ENCODE measurements at regions not wholly inside any gene's neighbourhood (a gene's known extent, or its start where the extent isn't known, plus 50 kb on each side); places are given as distances from the start of the nearest gene placed in this dataset.

DNA sequence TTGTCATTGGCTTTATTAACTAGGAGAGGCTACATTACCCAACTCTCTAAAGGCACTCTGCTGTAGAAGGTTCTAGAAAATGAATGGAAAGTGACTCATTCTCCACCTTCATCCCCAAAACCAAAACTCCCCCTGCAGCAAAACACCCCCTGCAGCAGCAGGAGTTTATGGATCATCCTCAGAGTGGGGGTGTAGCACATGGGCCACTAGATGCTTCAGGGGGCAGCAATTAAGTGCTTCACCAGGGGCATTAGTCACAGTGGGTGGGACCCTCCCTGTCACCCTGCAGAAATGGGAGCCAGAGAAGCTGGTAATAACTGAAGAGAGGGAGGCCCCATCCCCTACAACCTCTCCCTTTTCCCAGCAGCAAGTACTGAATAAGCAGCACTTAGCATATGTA is 64.5 kb upstream of the MED4 start:
- peak; percentile 31 for DNase-seq (ENCODE audit: low spot score)
- CTCF ChIA-PET: no interaction called here
- POLR2A ChIA-PET (ENCODE audit: low non-redundant PET): no interaction called here
- TF ChIP-seq, protein P1, sequence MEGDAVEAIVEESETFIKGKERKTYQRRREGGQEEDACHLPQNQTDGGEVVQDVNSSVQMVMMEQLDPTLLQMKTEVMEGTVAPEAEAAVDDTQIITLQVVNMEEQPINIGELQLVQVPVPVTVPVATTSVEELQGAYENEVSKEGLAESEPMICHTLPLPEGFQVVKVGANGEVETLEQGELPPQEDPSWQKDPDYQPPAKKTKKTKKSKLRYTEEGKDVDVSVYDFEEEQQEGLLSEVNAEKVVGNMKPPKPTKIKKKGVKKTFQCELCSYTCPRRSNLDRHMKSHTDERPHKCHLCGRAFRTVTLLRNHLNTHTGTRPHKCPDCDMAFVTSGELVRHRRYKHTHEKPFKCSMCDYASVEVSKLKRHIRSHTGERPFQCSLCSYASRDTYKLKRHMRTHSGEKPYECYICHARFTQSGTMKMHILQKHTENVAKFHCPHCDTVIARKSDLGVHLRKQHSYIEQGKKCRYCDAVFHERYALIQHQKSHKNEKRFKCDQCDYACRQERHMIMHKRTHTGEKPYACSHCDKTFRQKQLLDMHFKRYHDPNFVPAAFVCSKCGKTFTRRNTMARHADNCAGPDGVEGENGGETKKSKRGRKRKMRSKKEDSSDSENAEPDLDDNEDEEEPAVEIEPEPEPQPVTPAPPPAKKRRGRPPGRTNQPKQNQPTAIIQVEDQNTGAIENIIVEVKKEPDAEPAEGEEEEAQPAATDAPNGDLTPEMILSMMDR (conservative IDR thresholded peaks at IDR 0.05; ENCODE audit: low read depth): no peak
- peak overlapping the region; percentile 89 for H3K27ac ChIP-seq

DNA sequence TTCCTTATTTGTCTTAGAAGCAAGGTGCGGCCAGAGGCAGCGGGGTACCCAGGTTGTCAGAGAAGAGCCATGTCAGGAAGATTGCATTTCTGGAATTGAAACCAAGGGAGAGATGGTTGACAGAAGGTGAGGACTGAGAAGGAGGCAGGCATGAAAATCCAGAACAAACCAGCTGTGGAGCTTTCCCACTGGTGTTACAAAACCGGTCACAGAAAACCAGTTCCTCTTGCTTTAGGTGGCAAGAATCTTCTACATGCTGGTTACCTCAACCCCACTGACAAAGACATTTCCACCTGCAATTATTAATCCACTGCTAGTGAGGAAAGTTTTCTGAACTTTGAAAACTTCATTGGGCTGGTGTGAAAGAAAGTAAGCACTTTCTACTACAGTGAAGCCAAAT is 64.0 kb upstream of the MED4 start:
- peak overlapping the region; percentile 89 for H3K27ac ChIP-seq
- no peak for DNase-seq (ENCODE audit: low spot score)
- POLR2A ChIA-PET (ENCODE audit: low non-redundant PET): no interaction called here
- TF ChIP-seq, protein P1 (conservative IDR thresholded peaks at IDR 0.05; ENCODE audit: low read depth): no peak
- CTCF ChIA-PET: no interaction called here

GRCh38 chr13:48158290-48158689 is 63.4 kb upstream of the MED4 start:
- TF ChIP-seq, protein P1 (conservative IDR thresholded peaks at IDR 0.05; ENCODE audit: low read depth): no peak
- ChIA-PET CTCF (no interaction called here), POLR2A (ENCODE audit: low non-redundant PET) (no interaction called here)
- no peak for DNase-seq (ENCODE audit: low spot score)
- peak overlapping the region; percentile 89 for H3K27ac ChIP-seq

DNA sequence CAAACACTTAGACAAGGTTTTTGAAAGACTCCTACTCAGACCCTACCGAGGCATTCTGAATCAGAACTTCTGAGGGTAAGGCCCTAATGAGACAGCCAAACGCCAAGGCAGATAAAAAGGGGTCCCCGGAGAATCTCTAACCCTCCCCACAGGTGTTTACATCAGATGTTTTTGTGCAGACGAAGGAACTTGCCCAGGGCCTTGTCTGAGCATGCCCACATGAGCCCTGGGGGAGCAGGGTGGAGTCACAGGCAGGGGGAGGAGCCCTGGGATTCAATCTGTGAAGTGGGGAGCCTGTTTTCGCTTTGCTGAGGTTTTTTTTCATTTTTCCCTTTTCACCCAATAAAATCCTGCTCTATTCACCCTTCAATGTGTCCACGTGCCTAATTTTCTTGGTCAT is 61.6 kb upstream of the MED4 start:
- TF ChIP-seq, protein P1 (conservative IDR thresholded peaks at IDR 0.05; ENCODE audit: low read depth): no peak
- peak overlapping the region; percentile 86 for H3K27ac ChIP-seq
- POLR2A ChIA-PET (ENCODE audit: low non-redundant PET): interaction anchor here (0.6 kb wide), 1 partner anchor 351 kb away, joined by 4 read pairs; no protein-coding TSS in a partner anchor
- CTCF ChIA-PET: interaction anchor here (0.5 kb wide), 1 partner anchor 362 kb away, joined by 3 read pairs; no protein-coding TSS in a partner anchor
- DNase-seq (ENCODE audit: low spot score): no peak

DNA sequence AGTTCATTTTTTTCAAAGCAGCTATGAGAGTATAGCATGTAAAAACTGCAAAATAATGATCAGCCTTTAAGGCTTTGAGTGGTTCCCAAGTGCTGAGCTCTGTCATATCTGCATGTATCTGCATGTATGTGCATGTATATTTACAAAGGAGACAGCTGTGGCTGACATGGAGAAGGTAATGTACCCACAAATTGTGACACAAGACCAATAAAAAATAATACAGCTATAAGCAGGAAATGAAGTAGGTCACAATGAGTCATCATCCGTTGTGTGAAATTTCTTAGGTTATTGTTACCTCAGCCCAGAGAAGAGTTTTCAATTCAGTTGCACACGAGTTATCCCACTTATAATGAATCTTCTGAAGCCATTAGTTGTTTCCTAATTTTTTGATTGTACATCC is 60.9 kb upstream of the MED4 start:
- CTCF ChIA-PET: interaction anchor here (0.5 to 1.6 kb wide), 6 partner anchors 23 to 849 kb away, joined by 3 to 5 read pairs (median 3); partner anchors contain the start of genes ITM2B and MED4
- POLR2A ChIA-PET (ENCODE audit: low non-redundant PET): interaction anchor here (0.6 kb wide), 1 partner anchor 351 kb away, joined by 4 read pairs; no protein-coding TSS in a partner anchor
- TF ChIP-seq, protein P1 (conservative IDR thresholded peaks at IDR 0.05; ENCODE audit: low read depth): no peak
- H3K27ac ChIP-seq: peak overlapping the region; percentile 85
- DNase-seq (ENCODE audit: low spot score): peak; percentile 79

- H3K27ac ChIP-seq: peak overlapping the region; percentile 38; the same call in 1 of the 2 replicates
- ChIA-PET CTCF (interaction anchor here (0.6 to 1.6 kb wide), 2 partner anchors 20 to 78 kb away, joined by 3 read pairs; partner anchors contain the start of gene ITM2B), POLR2A (ENCODE audit: low non-redundant PET) (no interaction called here)
- DNase-seq (ENCODE audit: low spot score): no peak
- TF ChIP-seq, protein P1 (conservative IDR thresholded peaks at IDR 0.05; ENCODE audit: low read depth): no peak
Observed at GRCh38 chr13:48154671-48155070, 59.8 kb upstream of the MED4 start.
